Heart left ventricle (tissue), 16 donors: ENCODE measurements at regions not wholly inside any gene's neighbourhood (a gene's known extent, or its start where the extent isn't known, plus 50 kb on each side); places are given as distances from the start of the nearest gene placed in this dataset.

ENCODE experiments used
- ATAC-seq, 4 donors: fragments of 200-7000 bp; cut with Tn5 transposase; one replicate each; pipeline ENCODE4 v1.9.1; 2020 to 2022; ENCODE audit warnings: moderate library complexity in 4 of 4, mild to moderate bottlenecking in 3 of 4, moderate number of reproducible peaks in 1 of 4
- DNase-seq, 5 donors: peaks; one replicate each; pipeline ENCODE4 v3.0.0-alpha.2; 2020
- H3K27ac ChIP-seq, 12 donors: fragments of 200-600 bp; sonication (generic) in 4 of 12; one replicate each; pipeline versions ENCODE4 v1.5.0 to v1.8.0; 2016 to 2022; ENCODE audit warnings: mild to moderate bottlenecking in 2 of 12
- H3K27me3 ChIP-seq, 9 donors: fragments of 200-600 bp; sonication (generic) in 2 of 9; one replicate each; pipeline versions ENCODE4 v1.5.1 to v1.8.0; 2016 to 2022; ENCODE audit warnings: mild to moderate bottlenecking in 3 of 9
- H3K36me3 ChIP-seq, 9 donors: fragments of 200-600 bp; sonication (generic) in 2 of 9; one replicate each; pipeline versions ENCODE4 v1.5.0 to v1.8.0; 2018 to 2022; ENCODE audit warnings: mild to moderate bottlenecking in 2 of 9
- H3K4me1 ChIP-seq, 12 donors: fragments of 200-600 bp; sonication (generic) in 4 of 12; one replicate each; pipeline versions ENCODE4 v1.5.0 to v1.8.0; 2016 to 2022; ENCODE audit warnings: mild to moderate bottlenecking in 3 of 12
- H3K4me3 ChIP-seq, 12 donors: fragments of 200-600 bp; sonication (generic) in 4 of 12; one replicate each; pipeline versions ENCODE4 v1.5.0 to v1.8.0; 2017 to 2022; ENCODE audit warnings: mild to moderate bottlenecking in 9 of 12, moderate library complexity in 4 of 12
- H3K9me3 ChIP-seq, 12 donors: fragments of 200-600 bp; sonication (generic) in 4 of 12; one replicate each; pipeline versions ENCODE4 v1.5.0 to v1.8.0; 2016 to 2022; ENCODE audit warnings: mild to moderate bottlenecking in 1 of 12
- CTCF ChIP-seq, 12 donors: fragments of 200-600 bp; sonication (generic) in 4 of 12; IDR thresholded peaks; one replicate each; pipeline versions ENCODE4 v1.5.0 to v1.8.0; 2018 to 2022; ENCODE audit warnings: antibody characterized with exemption in 12 of 12, mild to moderate bottlenecking in 5 of 12
- POLR2A ChIP-seq, 2 donors: fragments of 450-650 bp; IDR thresholded peaks; one replicate each; pipeline ENCODE4 v1.6.1; 2017; ENCODE audit warnings: antibody characterized with exemption in 2 of 2, mild to moderate bottlenecking in 2 of 2, moderate library complexity in 2 of 2
- WGBS, 4 donors: extraction: QIAGEN DNeasy Blood & Tissue Kit in 2 of 4; methylation state at CpG; one replicate each; pipeline versions ENCODE4 v1.1.5 to v1.1.7; 2013 to 2018; 5-methylcytosine and 5-hydroxymethylcytosine counted together
- intact Hi-C, 10 donors: fragments of 100-400 bp; cut with DNase I; formaldehyde crosslinking; loops; one replicate each; pipeline versions ENCODE4 v1.11.1 to v1.14.2; 2022
- donor health status: ischemic (EF 13 %, LVEDD 7.1; RV severe dilation, severe dysfunction).
- donor health status: healthy with polysubstance abuse.
- donor health status: DM: no; HTN: yes; CAD: no.
- donor health status: DM: no; HTN: no; CAD: no.
- donor health status: ischemic (EF 25% LVEDD 6.9; RV normal size, moderate dysfunction).
- donor health status: ischemic (EF 25% LVEDD 5.7; RV mildly dilated, moderate dysfunction).
- donor health status: healthy.
- donor health status: DM: yes; HTN: yes; CAD: no.
- donor health status: ischemic (EF 35%, LVEDD 5.7; RV mildly dilated, moderate dysfunction).
- donor health status: nonischemic (EF 11% LVEDD 7.7; RV severe dilation, severe dysfunction).
- donor health status: DM: yes; HTN: yes; CAD: no.
- donor health status: PGD.
- donor health status: ischemic (EF 29% LVEDD 5.4; RV normal size, mild dysfunction).
- donor health status: nonischemic (EF 23%, LVEDD 6.1; RV moderate dilation, normal function).

- TF ChIP-seq CTCF (IDR thresholded peaks at IDR 0.05) (no peak), POLR2A (IDR thresholded peaks at IDR 0.05) (no peak)
- H3K4me1 ChIP-seq = peaks cover 0 to 24% (median 12%) of the 10 kb centered on the region in 12 donors
- H3K27me3 ChIP-seq = no peaks in the 10 kb centered on the region
- ATAC-seq (no peak), DNase-seq (no peak)
- H3K9me3 ChIP-seq = peaks cover 0 to 18% (median 12%) of the 10 kb centered on the region in 12 donors
- H3K27ac ChIP-seq = no peak overlapping the region
- no peak overlapping the region for H3K4me3 ChIP-seq
- intact Hi-C loops = no loop called here
- WGBS, 4 donors = 90 to 92% (median 91%) methylated on average over 4 of the region's 4 CpGs
- no peaks in the 10 kb centered on the region for H3K36me3 ChIP-seq
Measured at GRCh38 chr7:25611196-25611595, 382.9 kb upstream of the NPVF start.

DNA sequence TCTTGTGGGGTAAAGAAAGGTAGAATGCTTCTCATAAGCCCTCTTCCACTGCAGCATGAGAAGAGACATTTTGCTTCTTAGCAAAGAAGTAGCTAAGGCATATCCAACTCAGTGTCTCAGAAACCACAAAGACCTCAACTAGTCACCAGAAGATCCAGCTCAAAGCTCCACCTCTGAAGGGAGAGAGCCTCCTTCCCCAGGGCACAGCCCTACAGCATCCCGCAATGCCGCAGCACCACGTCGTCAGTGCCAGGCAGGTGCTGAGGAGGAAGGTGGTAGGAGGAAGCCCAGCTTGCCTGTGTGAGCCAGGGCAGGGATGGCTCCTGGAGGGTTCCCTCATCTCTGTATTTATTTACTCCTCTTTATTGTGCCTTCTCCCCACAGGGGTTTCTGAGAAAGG, 385.6 kb upstream of the NPVF start:
- 84 to 96% (median 93%) methylated on average over 4 of the region's 4 CpGs for WGBS, 4 donors
- no peak for ATAC-seq
- no peaks in the 10 kb centered on the region for H3K27me3 ChIP-seq
- TF ChIP-seq POLR2A (IDR thresholded peaks at IDR 0.05) (no peak), CTCF (IDR thresholded peaks at IDR 0.05) (no peak)
- intact Hi-C loops = no loop called here
- H3K27ac ChIP-seq = peak overlapping the region in 8 of 12 donors; percentile 8 to 60 (median 50)
- H3K4me3 ChIP-seq = no peak overlapping the region
- peaks cover 0 to 18% (median 12%) of the 10 kb centered on the region in 12 donors for H3K9me3 ChIP-seq
- no peak for DNase-seq
- no peaks in the 10 kb centered on the region for H3K36me3 ChIP-seq
- H3K4me1 ChIP-seq = peaks cover 0 to 45% (median 14%) of the 10 kb centered on the region in 12 donors

DNA sequence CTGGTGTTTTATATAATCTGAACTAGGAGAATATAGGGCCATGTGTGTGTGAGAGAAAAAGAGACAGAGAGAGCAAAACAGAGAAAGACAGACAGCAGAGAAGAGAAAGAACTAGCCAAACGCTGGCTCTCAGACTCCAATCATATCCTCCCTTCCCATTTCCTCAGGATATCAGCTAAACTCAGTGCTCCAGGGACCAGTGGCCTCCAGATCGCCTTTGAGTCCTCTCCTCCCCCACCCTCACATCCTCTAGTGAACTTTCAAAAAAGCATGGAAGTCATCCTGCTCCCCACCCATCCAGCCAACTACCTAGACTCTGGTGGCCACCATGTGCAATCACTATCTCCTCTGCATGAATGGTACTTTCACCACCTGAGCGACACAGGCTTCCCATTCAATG, 386.1 kb upstream of the NPVF start:
- no peaks in the 10 kb centered on the region for H3K27me3 ChIP-seq
- peak in 1 of 4 donors; percentile 59 for ATAC-seq
- H3K36me3 ChIP-seq = no peaks in the 10 kb centered on the region
- no peak overlapping the region for H3K4me3 ChIP-seq
- TF ChIP-seq CTCF (IDR thresholded peaks at IDR 0.05) = no peak
- WGBS, 4 donors = 48 to 59% (median 54%) methylated on average over 3 of the region's 3 CpGs
- peaks cover 0 to 50% (median 14%) of the 10 kb centered on the region in 12 donors for H3K4me1 ChIP-seq
- peaks cover 0 to 18% (median 12%) of the 10 kb centered on the region in 12 donors for H3K9me3 ChIP-seq
- DNase-seq = peak in 1 of 5 donors; percentile 17
- intact Hi-C loops = no loop called here
- peak overlapping the region in 10 of 12 donors; percentile 8 to 60 (median 47) for H3K27ac ChIP-seq

DNA sequence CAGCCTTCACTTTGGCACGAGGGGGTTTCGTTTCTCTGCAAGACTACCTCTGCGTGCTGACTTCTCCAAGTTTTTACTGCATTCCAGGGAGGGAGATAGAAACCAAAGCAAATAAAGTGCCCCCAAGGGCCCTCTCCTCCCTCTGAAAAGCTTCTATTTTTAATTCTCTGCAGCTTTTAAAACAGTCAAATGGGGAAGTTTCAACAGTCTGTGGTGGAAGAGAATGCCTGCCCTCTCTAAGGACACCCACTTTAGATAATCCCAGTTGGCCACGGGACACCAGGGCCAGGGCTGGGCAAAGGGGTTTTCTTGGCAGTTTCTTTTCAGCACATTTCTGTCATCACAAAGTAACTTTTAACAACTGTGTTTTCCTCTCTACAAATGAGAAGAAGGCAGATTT, 386.7 kb upstream of the NPVF start:
- peaks cover 0 to 56% (median 14%) of the 10 kb centered on the region in 12 donors for H3K4me1 ChIP-seq
- DNase-seq = no peak
- H3K36me3 ChIP-seq = no peaks in the 10 kb centered on the region
- peak overlapping the region in 11 of 12 donors; percentile 11 to 60 (median 46) for H3K27ac ChIP-seq
- intact Hi-C loops = loop anchor here in 1 of 10 donors (5.0 kb wide), 1 partner anchor 237 kb away; no protein-coding TSS in a partner anchor
- ATAC-seq = peak in 3 of 4 donors; percentile 34 to 55 (median 45)
- H3K9me3 ChIP-seq = peaks cover 0 to 18% (median 12%) of the 10 kb centered on the region in 12 donors
- WGBS, 4 donors = 29 to 44% (median 34%) methylated on average over 4 of the region's 4 CpGs
- H3K27me3 ChIP-seq = no peaks in the 10 kb centered on the region
- no peak overlapping the region for H3K4me3 ChIP-seq
- TF ChIP-seq POLR2A (IDR thresholded peaks at IDR 0.05) (no peak), CTCF (IDR thresholded peaks at IDR 0.05) (no peak)
